H9 (cell line): ENCODE measurements at regions not wholly inside any gene's neighbourhood (a gene's known extent, or its start where the extent isn't known, plus 50 kb on each side); places are given as distances from the start of the nearest gene placed in this dataset.

Experiments used
- DNase-seq: peaks from one replicate; pipeline ENCODE4 v3.0.0-alpha.2; 2017
- H2AFZ ChIP-seq: one replicate; pipeline ENCODE4 v1.6.1; 2013; ENCODE audit warnings: mild to moderate bottlenecking, low read length, control low read depth, moderate library complexity
- H2AK5ac ChIP-seq: 2 replicates; pipeline ENCODE4 v1.6.1; 2013; ENCODE audit warnings: low read length, control low read depth, mixed read lengths; ENCODE audit not compliant: insufficient read length
- H2BK120ac ChIP-seq: one replicate; pipeline ENCODE4 v1.6.1; 2013; ENCODE audit warnings: low read depth, mild to moderate bottlenecking, low read length, control low read depth, inconsistent platforms; ENCODE audit not compliant: poor library complexity, severe bottlenecking
- H2BK12ac ChIP-seq: 2 replicates; pipeline ENCODE4 v1.6.1; 2013; ENCODE audit warnings: low read length, control low read depth, mixed read lengths, low read depth; ENCODE audit not compliant: insufficient read length
- H2BK15ac ChIP-seq: 2 replicates; pipeline ENCODE4 v1.6.1; 2013; ENCODE audit warnings: low read depth, low read length, control low read depth
- H2BK20ac ChIP-seq: one replicate; pipeline ENCODE4 v1.6.1; 2013; ENCODE audit warnings: low read depth, mild to moderate bottlenecking, low read length, control low read depth, inconsistent platforms; ENCODE audit not compliant: poor library complexity, severe bottlenecking
- H2BK5ac ChIP-seq: 2 replicates; pipeline ENCODE4 v1.6.1; 2013; ENCODE audit warnings: low read length, control low read depth, mixed read lengths; ENCODE audit not compliant: insufficient read length
- H3K14ac ChIP-seq: 2 replicates; pipeline ENCODE4 v1.6.1; 2013; ENCODE audit warnings: low read length, control low read depth; ENCODE audit not compliant: insufficient read depth
- H3K18ac ChIP-seq: 2 replicates; pipeline ENCODE4 v1.6.1; 2013; ENCODE audit warnings: low read depth, mild to moderate bottlenecking, mixed read lengths, low read length, control low read depth; ENCODE audit not compliant: insufficient read length
- H3K23ac ChIP-seq: 2 replicates; pipeline ENCODE4 v1.6.1; 2013; ENCODE audit warnings: low read length, control low read depth, mixed read lengths, low read depth; ENCODE audit not compliant: insufficient read length
- H3K23me2 ChIP-seq: 2 replicates; pipeline ENCODE4 v1.6.1; 2013; ENCODE audit warnings: low read depth, mild to moderate bottlenecking, mixed read lengths, low read length, control low read depth; ENCODE audit not compliant: insufficient read length, poor library complexity, severe bottlenecking
- H3K27ac ChIP-seq: 2 replicates; pipeline ENCODE4 v1.5.1; 2013; ENCODE audit warnings: low read length, control low read depth, mixed read lengths, low read depth; ENCODE audit not compliant: insufficient read length
- H3K27me3 ChIP-seq: 2 replicates; pipeline ENCODE4 v1.6.1; 2013; ENCODE audit warnings: low read length, control low read depth, inconsistent platforms; ENCODE audit not compliant: insufficient read depth
- H3K4ac ChIP-seq: 2 replicates; pipeline ENCODE4 v1.6.1; 2013; ENCODE audit warnings: low read depth, mild to moderate bottlenecking, control low read depth, inconsistent platforms, low read length, moderate library complexity
- H3K4me1 ChIP-seq: 2 replicates; pipeline ENCODE4 v1.6.1; 2013; ENCODE audit warnings: low read length, control low read depth, inconsistent platforms; ENCODE audit not compliant: insufficient read depth
- H3K4me2 ChIP-seq: 2 replicates; pipeline ENCODE4 v1.6.1; 2013; ENCODE audit warnings: low read length, control low read depth, mixed read lengths; ENCODE audit not compliant: insufficient read length, insufficient read depth
- H3K56ac ChIP-seq: 2 replicates; pipeline ENCODE4 v1.6.1; 2013; ENCODE audit warnings: low read depth, mild to moderate bottlenecking, mixed read lengths, low read length, control low read depth; ENCODE audit not compliant: insufficient read length
- H3K79me1 ChIP-seq: 2 replicates; pipeline ENCODE4 v1.6.1; 2013; ENCODE audit warnings: low read depth, mild to moderate bottlenecking, moderate library complexity, low read length, control low read depth, inconsistent platforms; ENCODE audit not compliant: insufficient read depth, poor library complexity, severe bottlenecking
- H3K79me2 ChIP-seq: 2 replicates; pipeline ENCODE4 v1.6.1; 2013; ENCODE audit warnings: low read length, control low read depth, inconsistent platforms; ENCODE audit not compliant: insufficient read depth
- H3K9ac ChIP-seq: 2 replicates; pipeline ENCODE4 v1.6.1; 2013; ENCODE audit warnings: low read length, control low read depth, mixed read lengths; ENCODE audit not compliant: insufficient read length; ENCODE audit errors: extremely low read depth
- H3K9me3 ChIP-seq: one replicate; pipeline ENCODE4 v1.6.1; 2013; ENCODE audit warnings: low read depth, low read length, inconsistent platforms; ENCODE audit not compliant: control insufficient read depth
- H3T11ph ChIP-seq: one replicate; pipeline ENCODE4 v1.6.1; 2013; ENCODE audit warnings: mild to moderate bottlenecking, low read length, control low read depth, inconsistent platforms
- H4K20me1 ChIP-seq: one replicate; pipeline ENCODE4 v1.6.1; 2013; ENCODE audit not compliant: control insufficient read depth, insufficient read length, insufficient read depth
- H4K5ac ChIP-seq: 2 replicates; pipeline ENCODE4 v1.6.1; 2013; ENCODE audit warnings: low read depth, mild to moderate bottlenecking, mixed read lengths, low read length, control low read depth; ENCODE audit not compliant: insufficient read length
- H4K8ac ChIP-seq: replicated peaks from 2 replicates; pipeline ENCODE4 v1.6.1; 2013; ENCODE audit warnings: low read length, control low read depth, mixed read lengths, low read depth; ENCODE audit not compliant: insufficient read length
- H4K91ac ChIP-seq: 2 replicates; pipeline ENCODE4 v1.6.1; 2013; ENCODE audit warnings: low read depth, mild to moderate bottlenecking, moderate library complexity, mixed read lengths, low read length, control low read depth; ENCODE audit not compliant: insufficient read length
- H3K27ac Mint-ChIP-seq, 3 experiments: 2 replicates in 2 of 3; 3 replicates in 1 of 3; pipeline ENCODE4 v1.8.0; 2020 to 2021; ENCODE audit warnings: mixed read lengths in 3 of 3, mild to moderate bottlenecking in 1 of 3, moderate library complexity in 1 of 3
- H3K27me3 Mint-ChIP-seq: 2 replicates; pipeline ENCODE4 v1.8.0; 2021; ENCODE audit warnings: low read depth, mild to moderate bottlenecking, moderate library complexity, mixed read lengths
- H3K36me3 Mint-ChIP-seq, 3 experiments: 2 replicates in 2 of 3; 3 replicates in 1 of 3; pipeline ENCODE4 v1.8.0; 2020 to 2021; ENCODE audit warnings: low read depth in 3 of 3, mixed read lengths in 3 of 3; ENCODE audit not compliant: insufficient read depth in 1 of 3
- H3K4me1 Mint-ChIP-seq, 2 experiments: 2 replicates each; pipeline ENCODE4 v1.8.0; 2020; ENCODE audit warnings: mixed read lengths in 2 of 2
- H3K4me3 Mint-ChIP-seq, 2 experiments: 2 replicates in 1 of 2; 3 replicates in 1 of 2; pipeline ENCODE4 v1.8.0; 2020 to 2021; ENCODE audit warnings: mild to moderate bottlenecking in 2 of 2, mixed read lengths in 2 of 2, moderate library complexity in 1 of 2
- H3K9me3 Mint-ChIP-seq, 2 experiments: 2 replicates in 1 of 2; 3 replicates in 1 of 2; pipeline ENCODE4 v1.8.0; 2020; ENCODE audit warnings: mild to moderate bottlenecking in 2 of 2, mixed read lengths in 2 of 2, moderate library complexity in 1 of 2
- WGBS: extraction: QIAGEN DNeasy Blood & Tissue Kit; methylation state at CpG from one replicate; pipeline ENCODE4 v1.1.7; 2013; ENCODE audit warnings: missing lambda C conversion rate, low lambda C conversion rate, mixed read lengths; ENCODE audit not compliant: insufficient read length; ENCODE audit errors: extremely low coverage; 5-methylcytosine and 5-hydroxymethylcytosine counted together
- TF ChIP-seq, protein P1 (sequence below): fragments of 200-600 bp; sonication (generic); conservative IDR thresholded peaks from 3 replicates; pipeline ENCODE4 v1.8.0; 2021; ENCODE audit warnings: antibody characterized with exemption, mild to moderate bottlenecking

DNA sequence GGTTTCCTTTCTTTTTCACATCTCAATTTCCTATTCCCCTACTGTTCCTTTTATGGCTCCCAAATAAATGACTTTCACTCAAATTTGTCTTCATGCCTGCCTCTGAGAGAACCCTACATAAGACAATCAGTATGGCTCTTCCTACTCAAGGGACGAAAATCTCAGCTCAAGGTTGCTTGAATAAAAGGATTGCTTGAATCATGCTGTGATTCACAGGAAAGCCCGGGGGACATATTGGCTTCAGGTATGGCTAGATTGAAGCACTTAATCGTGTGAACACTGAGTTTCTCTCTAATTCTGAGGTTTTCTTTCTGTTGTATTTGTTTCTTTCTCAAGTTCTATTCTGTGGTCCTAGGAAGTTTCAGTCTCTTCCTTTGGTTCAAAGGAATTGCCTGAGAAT is 140.3 kb upstream of the SULF2 start:
- H3K79me1 ChIP-seq: no peaks in the 10 kb centered on the region
- Mint-ChIP-seq H3K36me3 (no peaks in the 10 kb centered on the region), H3K27me3 (no peaks in the 10 kb centered on the region), H3K4me1 (peaks cover 13 to 14% of the 10 kb centered on the region in 2 experiments), H3K4me3 (no peak overlapping the region), H3K9me3 (no peaks in the 10 kb centered on the region; a peak in 1 of 5 replicates), H3K27ac (no peak overlapping the region)
- no peaks in the 10 kb centered on the region for H3K27me3 ChIP-seq
- no peak for DNase-seq
- no peak overlapping the region for H2BK15ac ChIP-seq
- no CpG with 5 or more reads among the region's 3 CpGs for WGBS
- no peak overlapping the region for H3K4ac ChIP-seq
- no peaks in the 10 kb centered on the region for H4K20me1 ChIP-seq
- H2AK5ac ChIP-seq: no peak overlapping the region
- H4K91ac ChIP-seq: no peak overlapping the region
- TF ChIP-seq, protein P1, sequence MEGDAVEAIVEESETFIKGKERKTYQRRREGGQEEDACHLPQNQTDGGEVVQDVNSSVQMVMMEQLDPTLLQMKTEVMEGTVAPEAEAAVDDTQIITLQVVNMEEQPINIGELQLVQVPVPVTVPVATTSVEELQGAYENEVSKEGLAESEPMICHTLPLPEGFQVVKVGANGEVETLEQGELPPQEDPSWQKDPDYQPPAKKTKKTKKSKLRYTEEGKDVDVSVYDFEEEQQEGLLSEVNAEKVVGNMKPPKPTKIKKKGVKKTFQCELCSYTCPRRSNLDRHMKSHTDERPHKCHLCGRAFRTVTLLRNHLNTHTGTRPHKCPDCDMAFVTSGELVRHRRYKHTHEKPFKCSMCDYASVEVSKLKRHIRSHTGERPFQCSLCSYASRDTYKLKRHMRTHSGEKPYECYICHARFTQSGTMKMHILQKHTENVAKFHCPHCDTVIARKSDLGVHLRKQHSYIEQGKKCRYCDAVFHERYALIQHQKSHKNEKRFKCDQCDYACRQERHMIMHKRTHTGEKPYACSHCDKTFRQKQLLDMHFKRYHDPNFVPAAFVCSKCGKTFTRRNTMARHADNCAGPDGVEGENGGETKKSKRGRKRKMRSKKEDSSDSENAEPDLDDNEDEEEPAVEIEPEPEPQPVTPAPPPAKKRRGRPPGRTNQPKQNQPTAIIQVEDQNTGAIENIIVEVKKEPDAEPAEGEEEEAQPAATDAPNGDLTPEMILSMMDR: no peak
- no peak overlapping the region for H3K4me2 ChIP-seq
- no peaks in the 10 kb centered on the region for H3K4me1 ChIP-seq
- no peak overlapping the region for H3T11ph ChIP-seq
- H2AFZ ChIP-seq: no peak overlapping the region
- no peak overlapping the region for H3K9ac ChIP-seq
- H4K8ac ChIP-seq: no peak overlapping the region
- H2BK120ac ChIP-seq: no peak overlapping the region
- no peaks in the 10 kb centered on the region for H3K79me2 ChIP-seq
- no peak overlapping the region for H3K23ac ChIP-seq
- no peak overlapping the region for H3K56ac ChIP-seq
- no peaks in the 10 kb centered on the region for H3K23me2 ChIP-seq
- H4K5ac ChIP-seq: no peak overlapping the region
- H3K9me3 ChIP-seq: no peaks in the 10 kb centered on the region
- H3K14ac ChIP-seq: no peak overlapping the region
- no peak overlapping the region for H3K18ac ChIP-seq
- H2BK20ac ChIP-seq: no peak overlapping the region
- H3K27ac ChIP-seq: no peak overlapping the region
- no peak overlapping the region for H2BK5ac ChIP-seq
- no peak overlapping the region for H2BK12ac ChIP-seq
